PC-3 (cell line): ENCODE measurements at regions not wholly inside any gene's neighbourhood (a gene's known extent, or its start where the extent isn't known, plus 50 kb on each side); places are given as distances from the start of the nearest gene placed in this dataset.

ENCODE experiments used
- EZH2 ChIP-seq: fragments of 300-600 bp; sonication (generic); IDR thresholded peaks from one replicate; pipeline ENCODE4 v1.6.1; 2017; ENCODE audit warnings: antibody characterized with exemption, mild to moderate bottlenecking, low read length; ENCODE audit not compliant: unreplicated experiment
- EZH2phosphoT487 ChIP-seq: fragments of 300-600 bp; sonication (generic); IDR thresholded peaks from 2 replicates; pipeline ENCODE4 v1.6.1; 2018; ENCODE audit warnings: mild to moderate bottlenecking, antibody characterized with exemption, low read length, borderline replicate concordance
- TF ChIP-seq, protein P1 (sequence below): fragments of 300-600 bp; sonication (generic); conservative IDR thresholded peaks from 2 replicates; pipeline ENCODE4 v1.5.1; 2017; ENCODE audit warnings: antibody characterized with exemption, low read depth, mild to moderate bottlenecking, low read length

- TF ChIP-seq, protein P1, sequence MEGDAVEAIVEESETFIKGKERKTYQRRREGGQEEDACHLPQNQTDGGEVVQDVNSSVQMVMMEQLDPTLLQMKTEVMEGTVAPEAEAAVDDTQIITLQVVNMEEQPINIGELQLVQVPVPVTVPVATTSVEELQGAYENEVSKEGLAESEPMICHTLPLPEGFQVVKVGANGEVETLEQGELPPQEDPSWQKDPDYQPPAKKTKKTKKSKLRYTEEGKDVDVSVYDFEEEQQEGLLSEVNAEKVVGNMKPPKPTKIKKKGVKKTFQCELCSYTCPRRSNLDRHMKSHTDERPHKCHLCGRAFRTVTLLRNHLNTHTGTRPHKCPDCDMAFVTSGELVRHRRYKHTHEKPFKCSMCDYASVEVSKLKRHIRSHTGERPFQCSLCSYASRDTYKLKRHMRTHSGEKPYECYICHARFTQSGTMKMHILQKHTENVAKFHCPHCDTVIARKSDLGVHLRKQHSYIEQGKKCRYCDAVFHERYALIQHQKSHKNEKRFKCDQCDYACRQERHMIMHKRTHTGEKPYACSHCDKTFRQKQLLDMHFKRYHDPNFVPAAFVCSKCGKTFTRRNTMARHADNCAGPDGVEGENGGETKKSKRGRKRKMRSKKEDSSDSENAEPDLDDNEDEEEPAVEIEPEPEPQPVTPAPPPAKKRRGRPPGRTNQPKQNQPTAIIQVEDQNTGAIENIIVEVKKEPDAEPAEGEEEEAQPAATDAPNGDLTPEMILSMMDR, result no peak
- no peak for TF ChIP-seq EZH2phosphoT487
- no peak for TF ChIP-seq EZH2
These were observed 534.3 kb upstream of the RORB start for GRCh38 chr9:73962792-73963191.
